Gastrocnemius medialis (tissue), 4 donors: ENCODE measurements at regions not wholly inside any gene's neighbourhood (a gene's known extent, or its start where the extent isn't known, plus 50 kb on each side); places are given as distances from the start of the nearest gene placed in this dataset.

Experiments
- POLR2A ChIP-seq, 2 donors: fragments of 450-650 bp; IDR thresholded peaks; one replicate each; pipeline ENCODE4 v1.6.1; 2017; ENCODE audit warnings: antibody characterized with exemption in 2 of 2, mild to moderate bottlenecking in 2 of 2, moderate library complexity in 2 of 2
- TF ChIP-seq, protein P1 (sequence below), 5 experiments: fragments of 450-650 bp in 3 of 5; fragments of 200-600 bp in 2 of 5; sonication (generic) in 2 of 5; IDR thresholded peaks in 4 of 5; conservative IDR thresholded peaks in 1 of 5; 1 replicate in 4 of 5; 2 replicates in 1 of 5; pipeline ENCODE4 v1.5.1; 2016 to 2019; ENCODE audit warnings: antibody characterized with exemption in 5 of 5, mild to moderate bottlenecking in 3 of 5, moderate library complexity in 3 of 5

DNA sequence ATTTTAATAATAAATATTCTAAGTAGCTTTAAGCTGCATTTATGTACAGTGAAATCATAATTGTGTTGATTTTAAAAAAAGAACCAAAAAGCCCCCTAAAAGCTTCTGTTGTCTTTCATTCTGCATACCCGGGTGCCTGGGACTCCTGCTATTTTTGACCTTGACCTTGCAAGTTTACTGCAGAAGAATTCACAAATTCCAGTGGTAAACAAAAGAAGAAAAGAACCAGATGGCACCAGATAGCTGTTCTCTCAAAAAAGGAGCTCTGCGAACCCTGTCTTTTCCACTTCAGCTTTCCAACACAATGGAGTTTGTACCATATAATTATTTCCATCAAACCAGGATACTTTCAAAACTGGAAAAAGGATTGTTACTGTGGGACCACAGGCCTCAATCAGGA lies 363.3 kb downstream of the SMOC2 start:
- TF ChIP-seq, protein P1, sequence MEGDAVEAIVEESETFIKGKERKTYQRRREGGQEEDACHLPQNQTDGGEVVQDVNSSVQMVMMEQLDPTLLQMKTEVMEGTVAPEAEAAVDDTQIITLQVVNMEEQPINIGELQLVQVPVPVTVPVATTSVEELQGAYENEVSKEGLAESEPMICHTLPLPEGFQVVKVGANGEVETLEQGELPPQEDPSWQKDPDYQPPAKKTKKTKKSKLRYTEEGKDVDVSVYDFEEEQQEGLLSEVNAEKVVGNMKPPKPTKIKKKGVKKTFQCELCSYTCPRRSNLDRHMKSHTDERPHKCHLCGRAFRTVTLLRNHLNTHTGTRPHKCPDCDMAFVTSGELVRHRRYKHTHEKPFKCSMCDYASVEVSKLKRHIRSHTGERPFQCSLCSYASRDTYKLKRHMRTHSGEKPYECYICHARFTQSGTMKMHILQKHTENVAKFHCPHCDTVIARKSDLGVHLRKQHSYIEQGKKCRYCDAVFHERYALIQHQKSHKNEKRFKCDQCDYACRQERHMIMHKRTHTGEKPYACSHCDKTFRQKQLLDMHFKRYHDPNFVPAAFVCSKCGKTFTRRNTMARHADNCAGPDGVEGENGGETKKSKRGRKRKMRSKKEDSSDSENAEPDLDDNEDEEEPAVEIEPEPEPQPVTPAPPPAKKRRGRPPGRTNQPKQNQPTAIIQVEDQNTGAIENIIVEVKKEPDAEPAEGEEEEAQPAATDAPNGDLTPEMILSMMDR (IDR thresholded peaks at IDR 0.05 in 4 of 5, conservative IDR thresholded peaks at IDR 0.05 in 1 of 5) = no peak
- no peak for TF ChIP-seq POLR2A (IDR thresholded peaks at IDR 0.05)
